ENCODE measurements at regions not wholly inside any gene's neighbourhood (a gene's known extent, or its start where the extent isn't known, plus 50 kb on each side); places are given as distances from the start of the nearest gene placed in this dataset.

- H3K9me2 ChIP-seq (replicated peaks; ENCODE audit: insufficient read depth, low read length): no peaks in the 10 kb centered on the region
- no peak for TF ChIP-seq EZH2phosphoT487 (IDR thresholded peaks at IDR 0.05; ENCODE audit: low read length)
- TF ChIP-seq EZH2 (optimal IDR thresholded peaks at IDR 0.05; ENCODE audit: low read depth, low read length): no peak
- no peak for TF ChIP-seq CTCF (IDR thresholded peaks at IDR 0.05; ENCODE audit: low read length)
- H3K27ac ChIP-seq (ENCODE audit: low read length): no peak overlapping the region
- H3K9ac ChIP-seq (ENCODE audit: low read length): no peak overlapping the region
- no peaks in the 10 kb centered on the region for H3K79me2 ChIP-seq (ENCODE audit: low read length)
- no peak overlapping the region for H2AFZ ChIP-seq (ENCODE audit: low read length)
- DNase-seq: no peak
- H3K27me3 ChIP-seq (replicated peaks; ENCODE audit: insufficient read depth, low read length): no peaks in the 10 kb centered on the region
- no peak overlapping the region for H3K4me2 ChIP-seq (ENCODE audit: low read depth, low read length)
- no peaks in the 10 kb centered on the region for H3F3A ChIP-seq (ENCODE audit: insufficient read depth, low read length)
- no peaks in the 10 kb centered on the region for H3K4me1 ChIP-seq (ENCODE audit: low read length)
- H3K36me3 ChIP-seq (replicated peaks; ENCODE audit: insufficient read depth, low read length): no peaks in the 10 kb centered on the region
- no peaks in the 10 kb centered on the region for H4K20me1 ChIP-seq (ENCODE audit: insufficient read depth, low read length)
- no peaks in the 10 kb centered on the region for H3K9me3 ChIP-seq (replicated peaks; ENCODE audit: insufficient read depth, low read length)
- H3K4me3 ChIP-seq (ENCODE audit: low read length): no peak overlapping the region
Measured at GRCh38 chr4:67082746-67083145, 462.6 kb downstream of the CENPC start.

- Histone ChIP-seq H3K4me1 (ENCODE audit: low read length) (no peaks in the 10 kb centered on the region), H3F3A (ENCODE audit: insufficient read depth, low read length) (no peaks in the 10 kb centered on the region), H3K9me2 (replicated peaks; ENCODE audit: insufficient read depth, low read length) (no peaks in the 10 kb centered on the region), H2AFZ (ENCODE audit: low read length) (no peak overlapping the region), H3K79me2 (ENCODE audit: low read length) (no peaks in the 10 kb centered on the region), H3K27ac (ENCODE audit: low read length) (no peak overlapping the region), H3K4me3 (ENCODE audit: low read length) (no peak overlapping the region), H3K4me2 (ENCODE audit: low read depth, low read length) (no peak overlapping the region), H3K36me3 (replicated peaks; ENCODE audit: insufficient read depth, low read length) (no peaks in the 10 kb centered on the region), H3K9ac (ENCODE audit: low read length) (no peak overlapping the region), H4K20me1 (ENCODE audit: insufficient read depth, low read length) (no peaks in the 10 kb centered on the region), H3K9me3 (replicated peaks; ENCODE audit: insufficient read depth, low read length) (no peaks in the 10 kb centered on the region), H3K27me3 (replicated peaks; ENCODE audit: insufficient read depth, low read length) (no peaks in the 10 kb centered on the region)
- DNase-seq: no peak
- TF ChIP-seq EZH2phosphoT487 (IDR thresholded peaks at IDR 0.05; ENCODE audit: low read length): no peak
- no peak for TF ChIP-seq CTCF (IDR thresholded peaks at IDR 0.05; ENCODE audit: low read length)
- TF ChIP-seq EZH2 (optimal IDR thresholded peaks at IDR 0.05; ENCODE audit: low read depth, low read length): no peak
Measured at GRCh38 chr4:67080046-67080557, 465.2 kb downstream of the CENPC start.

- Histone ChIP-seq H3K4me1 (ENCODE audit: low read length) (no peaks in the 10 kb centered on the region), H4K20me1 (ENCODE audit: insufficient read depth, low read length) (no peaks in the 10 kb centered on the region), H3K27me3 (replicated peaks; ENCODE audit: insufficient read depth, low read length) (no peaks in the 10 kb centered on the region), H3K9me3 (replicated peaks; ENCODE audit: insufficient read depth, low read length) (no peaks in the 10 kb centered on the region), H3K4me2 (ENCODE audit: low read depth, low read length) (no peak overlapping the region), H3K27ac (ENCODE audit: low read length) (no peak overlapping the region), H3K9me2 (replicated peaks; ENCODE audit: insufficient read depth, low read length) (no peaks in the 10 kb centered on the region), H3K79me2 (ENCODE audit: low read length) (no peaks in the 10 kb centered on the region), H3K9ac (ENCODE audit: low read length) (no peak overlapping the region), H3K36me3 (replicated peaks; ENCODE audit: insufficient read depth, low read length) (no peaks in the 10 kb centered on the region), H3F3A (ENCODE audit: insufficient read depth, low read length) (no peaks in the 10 kb centered on the region), H3K4me3 (ENCODE audit: low read length) (no peak overlapping the region), H2AFZ (ENCODE audit: low read length) (no peak overlapping the region)
- no peak for TF ChIP-seq EZH2phosphoT487 (IDR thresholded peaks at IDR 0.05; ENCODE audit: low read length)
- TF ChIP-seq EZH2 (optimal IDR thresholded peaks at IDR 0.05; ENCODE audit: low read depth, low read length): no peak
- TF ChIP-seq CTCF (IDR thresholded peaks at IDR 0.05; ENCODE audit: low read length): no peak
- no peak for DNase-seq
Measured at GRCh38 chr4:67071641-67072040, 473.7 kb downstream of the CENPC start.

All from MM.1S (cell line).